LNCAP (cell line): ENCODE measurements at regions not wholly inside any gene's neighbourhood (a gene's known extent, or its start where the extent isn't known, plus 50 kb on each side); places are given as distances from the start of the nearest gene placed in this dataset.

ENCODE experiments used
- CTCF ChIP-seq: fragments of 450-650 bp; IDR thresholded peaks from 2 replicates; pipeline ENCODE4 v1.5.1; 2017; ENCODE audit warnings: mild to moderate bottlenecking

DNA sequence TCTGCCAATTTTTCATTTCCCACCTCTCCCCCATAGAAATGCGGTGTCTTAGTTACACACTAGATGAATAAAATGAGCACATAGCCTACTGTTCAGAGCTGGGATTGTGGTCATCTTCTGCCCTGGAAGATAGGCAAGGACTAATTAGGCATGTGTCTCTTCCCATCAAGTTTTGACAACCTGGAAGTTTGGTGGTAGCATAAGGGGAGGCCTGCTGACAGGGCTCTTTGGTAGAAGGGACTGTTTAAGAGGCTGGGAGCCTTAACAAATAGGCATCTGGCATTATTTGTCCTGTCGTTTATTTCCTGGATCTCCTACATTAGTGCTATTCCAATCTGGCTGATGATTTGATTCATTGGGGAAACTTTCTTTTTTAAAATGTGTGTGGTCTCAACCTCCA, 512.3 kb downstream of the ZNF385D start:
- TF ChIP-seq CTCF: no peak

- no peak for TF ChIP-seq CTCF
Observed at GRCh38 chr3:21237638-21238037, 513.4 kb downstream of the ZNF385D start.

DNA sequence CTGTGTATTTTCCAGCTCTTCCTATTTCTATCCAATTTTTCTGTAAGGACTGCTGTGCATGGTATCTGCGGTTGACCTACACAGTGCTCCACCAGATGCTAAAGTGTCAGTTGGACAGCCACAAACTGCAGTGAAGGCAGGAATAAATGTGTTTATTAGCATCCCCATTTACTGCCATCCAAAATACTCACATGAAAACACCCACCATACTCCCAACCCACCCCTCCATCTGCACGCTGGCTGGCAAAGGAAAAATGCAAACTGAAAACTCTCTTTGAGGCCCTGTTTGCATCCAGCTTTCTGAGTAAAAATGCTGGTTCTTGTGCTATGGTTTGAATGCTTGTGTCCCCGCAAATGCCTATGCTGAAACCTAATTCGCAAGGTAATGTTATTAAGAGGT, 515.5 kb downstream of the ZNF385D start:
- TF ChIP-seq CTCF: no peak

- TF ChIP-seq CTCF: no peak
Observed at GRCh38 chr3:21234933-21235332, 516.1 kb downstream of the ZNF385D start.

DNA sequence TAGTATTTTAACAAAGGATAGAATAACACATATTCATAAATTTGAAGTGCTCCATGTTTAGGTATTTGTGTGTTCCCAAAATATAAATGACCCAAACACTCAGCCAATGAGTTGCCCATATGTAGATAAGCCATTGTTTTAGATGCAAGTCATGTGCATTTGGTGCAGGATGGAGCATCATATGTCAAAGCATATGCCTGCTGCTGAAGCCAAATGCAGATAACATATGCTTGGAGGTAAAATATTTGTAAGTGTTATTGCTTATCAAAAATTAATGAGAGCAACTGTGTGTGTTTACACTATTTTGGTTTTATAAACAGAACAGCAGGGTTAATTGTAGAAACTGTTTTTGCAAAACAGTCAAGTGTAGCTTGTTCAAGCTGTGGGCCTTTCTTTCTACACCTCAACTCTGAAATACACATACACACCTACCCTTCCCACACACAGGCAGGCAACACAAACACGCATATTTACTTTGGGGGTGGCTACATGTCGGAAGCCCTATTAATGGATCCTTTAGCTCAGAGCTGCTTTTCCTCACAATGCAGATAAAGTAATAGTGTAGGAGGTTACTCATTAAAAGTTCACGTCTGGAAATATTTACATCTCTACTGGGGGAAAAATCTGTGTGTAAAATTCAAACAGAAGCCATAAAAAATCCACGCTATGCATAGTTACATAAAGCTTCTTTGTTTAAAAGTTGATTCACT, 521.4 kb downstream of the ZNF385D start:
- TF ChIP-seq CTCF: no peak

- no peak for TF ChIP-seq CTCF
Observed at GRCh38 chr3:21226086-21226485, 524.9 kb downstream of the ZNF385D start.

- TF ChIP-seq CTCF: no peak
Observed at GRCh38 chr3:21220944-21221343, 530.1 kb downstream of the ZNF385D start.

GRCh38 chr3:21216598-21216997, 534.4 kb downstream of the ZNF385D start:
- no peak for TF ChIP-seq CTCF
